PC-9 (cell line): ENCODE measurements at regions not wholly inside any gene's neighbourhood (a gene's known extent, or its start where the extent isn't known, plus 50 kb on each side); places are given as distances from the start of the nearest gene placed in this dataset.

Experiments
- BruUV-seq: library from RNA; stranded (reverse); fragments of 400-500 nt; replicated peaks from 2 replicates; lab custom pipeline; 2021; lab: Mats Ljungman, UMichigan
- CTCF ChIA-PET: fragments of 300-600 bp; sonication (Branson Sonifier 250); formaldehyde crosslinking; loops from one replicate; lab custom pipeline; 2022; ENCODE audit warnings: antibody characterized with exemption; lab: Charles Lee
- POLR2A ChIA-PET: fragments of 300-600 bp; sonication (Branson Sonifier 250); formaldehyde crosslinking; loops from one replicate; lab custom pipeline; 2022; ENCODE audit warnings: antibody characterized with exemption; ENCODE audit not compliant: unreplicated experiment; lab: Charles Lee
- DNase-seq, 2 experiments: peaks; one replicate each; pipeline versions ENCODE4 v3.0.0 to v3.0.0-alpha.2; 2015 to 2022; ENCODE audit warnings: mixed read lengths in 1 of 2
- H2AFZ ChIP-seq: fragments of 200-600 bp; sonication (generic); 2 replicates; pipeline ENCODE4 v1.8.1; 2017; ENCODE audit warnings: antibody characterized with exemption
- H3F3A ChIP-seq: fragments of 200-600 bp; sonication (generic); 2 replicates; pipeline ENCODE4 v1.8.1; 2017; ENCODE audit warnings: antibody characterized with exemption, mild to moderate bottlenecking, low read depth; ENCODE audit not compliant: insufficient read depth
- H3K27ac ChIP-seq: fragments of 200-600 bp; sonication (generic); 2 replicates; pipeline ENCODE4 v1.6.1; 2016; ENCODE audit warnings: mixed run types
- H3K27me3 ChIP-seq: fragments of 200-600 bp; sonication (generic); 2 replicates; pipeline ENCODE4 v1.6.1; 2016; ENCODE audit warnings: low read depth, mixed run types; ENCODE audit not compliant: insufficient read depth
- H3K36me3 ChIP-seq: fragments of 200-600 bp; sonication (generic); 2 replicates; pipeline ENCODE4 v1.6.1; 2016; ENCODE audit warnings: low read depth, mixed run types
- H3K4me1 ChIP-seq: fragments of 200-600 bp; sonication (generic); replicated peaks from 2 replicates; pipeline ENCODE4 v1.6.1; 2016; ENCODE audit warnings: mixed run types; ENCODE audit not compliant: insufficient read depth
- H3K4me2 ChIP-seq: fragments of 200-600 bp; sonication (generic); 2 replicates; pipeline ENCODE4 v1.6.1; 2017; ENCODE audit warnings: mixed run types
- H3K4me3 ChIP-seq: fragments of 200-600 bp; sonication (generic); 2 replicates; pipeline ENCODE4 v1.6.1; 2016; ENCODE audit warnings: mixed run types
- H3K79me2 ChIP-seq: fragments of 200-600 bp; sonication (generic); 2 replicates; pipeline ENCODE4 v1.6.1; 2017; ENCODE audit warnings: low read depth, mixed run types
- H3K9me2 ChIP-seq: fragments of 200-600 bp; sonication (generic); 2 replicates; pipeline ENCODE4 v1.8.1; 2017; ENCODE audit warnings: mild to moderate bottlenecking; ENCODE audit not compliant: insufficient read depth
- H3K9me3 ChIP-seq: fragments of 200-600 bp; sonication (generic); 2 replicates; pipeline ENCODE4 v1.8.1; 2016; ENCODE audit warnings: low read depth; ENCODE audit not compliant: insufficient read depth
- H4K20me1 ChIP-seq: fragments of 200-600 bp; sonication (generic); 2 replicates; pipeline ENCODE4 v1.8.1; 2017; ENCODE audit not compliant: insufficient read depth
- CTCF ChIP-seq: fragments of 200-600 bp; sonication (generic); conservative IDR thresholded peaks from 2 replicates; pipeline ENCODE4 v1.6.1; 2017; ENCODE audit warnings: mixed run types, antibody characterized with exemption, mild to moderate bottlenecking, moderate library complexity
- EZH2 ChIP-seq: fragments of 200-600 bp; sonication (generic); IDR thresholded peaks from 2 replicates; pipeline ENCODE4 v1.8.0; 2017; ENCODE audit warnings: antibody characterized with exemption, low read depth
- intact Hi-C: fragments of 100-400 bp; cut with micrococcal nuclease; formaldehyde crosslinking; loops from one replicate; pipeline ENCODE4 v1.10.0; 2022; ENCODE audit not compliant: unreplicated experiment

GRCh38 chr6:22506496-22506895 is 62.9 kb upstream of the HDGFL1 start:
- ChIA-PET CTCF (no interaction called here), POLR2A (no interaction called here)
- Histone ChIP-seq H2AFZ (no peak overlapping the region), H3K27me3 (no peaks in the 10 kb centered on the region), H3F3A (no peaks in the 10 kb centered on the region), H3K27ac (no peak overlapping the region), H3K9me2 (no peaks in the 10 kb centered on the region), H3K4me2 (no peak overlapping the region), H4K20me1 (no peaks in the 10 kb centered on the region), H3K9me3 (no peaks in the 10 kb centered on the region), H3K79me2 (no peaks in the 10 kb centered on the region), H3K4me1 (no peaks in the 10 kb centered on the region), H3K36me3 (no peaks in the 10 kb centered on the region), H3K4me3 (no peak overlapping the region)
- TF ChIP-seq EZH2, result no peak
- TF ChIP-seq CTCF, result no peak
- DNase-seq, result no peak
- intact Hi-C loops, result no loop called here
- BruUV-seq, result no TSS peak

GRCh38 chr6:22512686-22513427 is 56.5 kb upstream of the HDGFL1 start:
- H3K9me2 ChIP-seq, result no peaks in the 10 kb centered on the region
- H3F3A ChIP-seq, result no peaks in the 10 kb centered on the region
- no peak overlapping the region for H3K4me2 ChIP-seq
- POLR2A ChIA-PET, result interaction anchor here (0.6 kb wide), 1 partner anchor 524 kb away, joined by 9 read pairs; no protein-coding TSS in a partner anchor
- H4K20me1 ChIP-seq, result no peaks in the 10 kb centered on the region
- BruUV-seq, result no TSS peak
- no peaks in the 10 kb centered on the region for H3K4me1 ChIP-seq
- H2AFZ ChIP-seq, result no peak overlapping the region
- no peaks in the 10 kb centered on the region for H3K36me3 ChIP-seq
- no peaks in the 10 kb centered on the region for H3K79me2 ChIP-seq
- H3K27ac ChIP-seq, result no peak overlapping the region
- H3K4me3 ChIP-seq, result no peak overlapping the region
- TF ChIP-seq CTCF (no peak), EZH2 (no peak)
- H3K9me3 ChIP-seq, result no peaks in the 10 kb centered on the region
- no peak for DNase-seq
- no peaks in the 10 kb centered on the region for H3K27me3 ChIP-seq
- CTCF ChIA-PET, result no interaction called here
- intact Hi-C loops, result no loop called here

GRCh38 chr6:22513667-22514066 is 55.7 kb upstream of the HDGFL1 start:
- no peaks in the 10 kb centered on the region for H3F3A ChIP-seq
- BruUV-seq, result no TSS peak
- H3K9me3 ChIP-seq, result no peaks in the 10 kb centered on the region
- intact Hi-C loops, result no loop called here
- no peak overlapping the region for H2AFZ ChIP-seq
- DNase-seq, result no peak
- no peak for TF ChIP-seq CTCF
- no peak for TF ChIP-seq EZH2
- no peaks in the 10 kb centered on the region for H3K79me2 ChIP-seq
- H3K36me3 ChIP-seq, result no peaks in the 10 kb centered on the region
- no peak overlapping the region for H3K27ac ChIP-seq
- no peak overlapping the region for H3K4me3 ChIP-seq
- ChIA-PET POLR2A (interaction anchor here (0.6 kb wide), 1 partner anchor 197 kb away, joined by 7 read pairs; no protein-coding TSS in a partner anchor), CTCF (no interaction called here)
- H3K4me1 ChIP-seq, result no peaks in the 10 kb centered on the region
- H3K9me2 ChIP-seq, result no peaks in the 10 kb centered on the region
- H3K4me2 ChIP-seq, result no peak overlapping the region
- H4K20me1 ChIP-seq, result no peaks in the 10 kb centered on the region
- no peaks in the 10 kb centered on the region for H3K27me3 ChIP-seq
